ENCODE measurements at regions not wholly inside any gene's neighbourhood (a gene's known extent, or its start where the extent isn't known, plus 50 kb on each side); places are given as distances from the start of the nearest gene placed in this dataset.

- Histone ChIP-seq H3K9me3 (no peaks in the 10 kb centered on the region), H3K27me3 (no peaks in the 10 kb centered on the region), H3K27ac (no peak overlapping the region), H3K4me1 (no peaks in the 10 kb centered on the region), H3K4me3 (no peak overlapping the region), H3K36me3 (no peaks in the 10 kb centered on the region)
- TF ChIP-seq CTCF (IDR thresholded peaks at IDR 0.05) (no peak), POLR2A (IDR thresholded peaks at IDR 0.05) (no peak)
- no peak for DNase-seq
These were observed 1142.1 kb downstream of the CNTNAP5 start for GRCh38 chr2:125167152-125167551.

GRCh38 chr2:125167820-125168219, 1142.7 kb downstream of the CNTNAP5 start:
- Histone ChIP-seq H3K9me3 (no peaks in the 10 kb centered on the region), H3K36me3 (no peaks in the 10 kb centered on the region), H3K4me1 (no peaks in the 10 kb centered on the region), H3K4me3 (no peak overlapping the region), H3K27ac (no peak overlapping the region), H3K27me3 (no peaks in the 10 kb centered on the region)
- DNase-seq = no peak
- TF ChIP-seq CTCF (IDR thresholded peaks at IDR 0.05) (no peak), POLR2A (IDR thresholded peaks at IDR 0.05) (no peak)

- no peaks in the 10 kb centered on the region for H3K4me1 ChIP-seq
- TF ChIP-seq POLR2A (IDR thresholded peaks at IDR 0.05) = no peak
- TF ChIP-seq CTCF (IDR thresholded peaks at IDR 0.05) = no peak
- DNase-seq = no peak
- no peaks in the 10 kb centered on the region for H3K27me3 ChIP-seq
- H3K36me3 ChIP-seq = no peaks in the 10 kb centered on the region
- H3K4me3 ChIP-seq = no peak overlapping the region
- no peak overlapping the region for H3K27ac ChIP-seq
- no peaks in the 10 kb centered on the region for H3K9me3 ChIP-seq
These were observed 1143.4 kb downstream of the CNTNAP5 start for GRCh38 chr2:125168442-125168841.

GRCh38 chr2:125169022-125169763, 1144.1 kb downstream of the CNTNAP5 start:
- H3K27me3 ChIP-seq = no peaks in the 10 kb centered on the region
- H3K4me1 ChIP-seq = no peaks in the 10 kb centered on the region
- H3K9me3 ChIP-seq = no peaks in the 10 kb centered on the region
- H3K4me3 ChIP-seq = no peak overlapping the region
- H3K36me3 ChIP-seq = no peaks in the 10 kb centered on the region
- DNase-seq = no peak
- TF ChIP-seq POLR2A (IDR thresholded peaks at IDR 0.05) = no peak
- no peak for TF ChIP-seq CTCF (IDR thresholded peaks at IDR 0.05)
- no peak overlapping the region for H3K27ac ChIP-seq

- H3K9me3 ChIP-seq = no peaks in the 10 kb centered on the region
- H3K27ac ChIP-seq = no peak overlapping the region
- no peaks in the 10 kb centered on the region for H3K27me3 ChIP-seq
- H3K36me3 ChIP-seq = no peaks in the 10 kb centered on the region
- H3K4me1 ChIP-seq = no peaks in the 10 kb centered on the region
- H3K4me3 ChIP-seq = no peak overlapping the region
- DNase-seq = no peak
- no peak for TF ChIP-seq POLR2A (IDR thresholded peaks at IDR 0.05)
- no peak for TF ChIP-seq CTCF (IDR thresholded peaks at IDR 0.05)
These were observed 1144.7 kb downstream of the CNTNAP5 start for GRCh38 chr2:125169764-125170146.

GRCh38 chr2:125172181-125172580, 1147.1 kb downstream of the CNTNAP5 start:
- H3K36me3 ChIP-seq = no peaks in the 10 kb centered on the region
- DNase-seq = no peak
- H3K9me3 ChIP-seq = no peaks in the 10 kb centered on the region
- no peak overlapping the region for H3K4me3 ChIP-seq
- TF ChIP-seq POLR2A (IDR thresholded peaks at IDR 0.05) (no peak), CTCF (IDR thresholded peaks at IDR 0.05) (no peak)
- H3K27me3 ChIP-seq = no peaks in the 10 kb centered on the region
- H3K27ac ChIP-seq = no peak overlapping the region
- H3K4me1 ChIP-seq = no peaks in the 10 kb centered on the region
